NB4 (cell line): ENCODE measurements at regions not wholly inside any gene's neighbourhood (a gene's known extent, or its start where the extent isn't known, plus 50 kb on each side); places are given as distances from the start of the nearest gene placed in this dataset.

Experiments used
- DNase-seq: peaks from one replicate; pipeline ENCODE4 v3.0.0; 2010; ENCODE audit warnings: low read depth
- H3K4me3 ChIP-seq: one replicate; pipeline ENCODE4 v1.5.1; 2011; ENCODE audit warnings: mild to moderate bottlenecking, low read depth, low read length, moderate library complexity
- CTCF ChIP-seq: IDR thresholded peaks from one replicate; pipeline ENCODE4 v1.5.1; 2012; ENCODE audit warnings: low read depth, low read length
- MAX ChIP-seq: IDR thresholded peaks from 2 replicates; pipeline ENCODE4 v1.6.1; 2011; ENCODE audit warnings: low read depth, low read length
- MYC ChIP-seq: IDR thresholded peaks from 2 replicates; pipeline ENCODE4 v1.6.1; 2011; ENCODE audit warnings: low read depth, low read length
- POLR2A ChIP-seq: IDR thresholded peaks from 2 replicates; pipeline ENCODE4 v1.6.1; 2011; ENCODE audit warnings: mild to moderate bottlenecking; ENCODE audit not compliant: insufficient read length; ENCODE audit errors: extremely low read depth

GRCh38 chr1:216896146-216896545 is 172.9 kb upstream of the ESRRG start:
- H3K4me3 ChIP-seq: no peak overlapping the region
- no peak for DNase-seq
- TF ChIP-seq POLR2A (no peak), MAX (no peak), CTCF (no peak), MYC (no peak)

- no peak for DNase-seq
- no peak for TF ChIP-seq MYC
- no peak for TF ChIP-seq CTCF
- TF ChIP-seq MAX: no peak
- no peak for TF ChIP-seq POLR2A
- no peak overlapping the region for H3K4me3 ChIP-seq
Observed at GRCh38 chr1:216894494-216894893, 171.3 kb upstream of the ESRRG start.

GRCh38 chr1:216892581-216893160 is 169.4 kb upstream of the ESRRG start:
- no peak for TF ChIP-seq CTCF
- TF ChIP-seq POLR2A: no peak
- no peak for TF ChIP-seq MYC
- no peak for TF ChIP-seq MAX
- H3K4me3 ChIP-seq: no peak overlapping the region
- DNase-seq: no peak

- TF ChIP-seq POLR2A (no peak), MAX (no peak), CTCF (no peak), MYC (no peak)
- no peak overlapping the region for H3K4me3 ChIP-seq
- DNase-seq: no peak
Observed at GRCh38 chr1:216890871-216891270, 167.6 kb upstream of the ESRRG start.

GRCh38 chr1:216888731-216889130 is 165.5 kb upstream of the ESRRG start:
- H3K4me3 ChIP-seq: no peak overlapping the region
- DNase-seq: no peak
- no peak for TF ChIP-seq MYC
- TF ChIP-seq CTCF: no peak
- TF ChIP-seq MAX: no peak
- no peak for TF ChIP-seq POLR2A

- no peak for TF ChIP-seq POLR2A
- no peak for TF ChIP-seq MAX
- no peak for TF ChIP-seq CTCF
- TF ChIP-seq MYC: no peak
- H3K4me3 ChIP-seq: no peak overlapping the region
- no peak for DNase-seq
Observed at GRCh38 chr1:216887032-216887431, 163.8 kb upstream of the ESRRG start.
